B cell (primary cell): ENCODE measurements at regions not wholly inside any gene's neighbourhood (a gene's known extent, or its start where the extent isn't known, plus 50 kb on each side); places are given as distances from the start of the nearest gene placed in this dataset.

Source experiments
- ATAC-seq: fragments of 200-7000 bp; cut with Tn5 transposase; one replicate; pipeline ENCODE4 v1.10.0; 2021; ENCODE audit warnings: low read depth, mild to moderate bottlenecking, moderate number of reproducible peaks, moderate library complexity
- CTCF ChIA-PET: fragments of 350-600 bp; sonication (Branson Sonifier 250); formaldehyde crosslinking; loops from one replicate; lab custom pipeline; 2021; ENCODE audit warnings: antibody characterized with exemption, inconsistent platforms; lab: Charles Lee
- POLR2A ChIA-PET: fragments of 350-600 bp; sonication (Branson Sonifier 250); formaldehyde crosslinking; loops from one replicate; lab custom pipeline; 2021; ENCODE audit warnings: antibody characterized with exemption; lab: Charles Lee
- DNase-seq: peaks from one replicate; pipeline ENCODE4 v3.0.0; 2013
- H2AFZ ChIP-seq: 2 replicates; pipeline ENCODE4 v1.6.1; 2012; ENCODE audit warnings: mild to moderate bottlenecking, low read depth, low read length; ENCODE audit not compliant: insufficient read depth, poor library complexity, severe bottlenecking
- H3K27ac ChIP-seq, 2 donors: 1 replicate in 1 of 2; 2 replicates in 1 of 2; pipeline ENCODE4 v1.5.1; 2012 to 2013; ENCODE audit warnings: low read length in 2 of 2, mild to moderate bottlenecking in 2 of 2, moderate library complexity in 1 of 2
- H3K27me3 ChIP-seq, 4 experiments: fragments of 200-600 bp in 1 of 4; sonication (generic) in 1 of 4; replicated peaks in 1 of 4; 1 replicate in 2 of 4; 2 replicates in 2 of 4; pipeline versions ENCODE4 v1.6.1 to v1.7.0; 2013 to 2016; ENCODE audit warnings: low read length in 3 of 4, mild to moderate bottlenecking in 2 of 4, mixed read lengths in 1 of 4, moderate library complexity in 1 of 4; ENCODE audit not compliant: insufficient read depth in 4 of 4, control insufficient read depth in 3 of 4; ENCODE audit errors: control extremely low read depth in 1 of 4
- H3K36me3 ChIP-seq, 2 experiments: replicated peaks in 1 of 2; 1 replicate in 1 of 2; 2 replicates in 1 of 2; pipeline versions ENCODE4 v1.6.1 to v1.7.1; 2013; ENCODE audit warnings: low read length in 1 of 2; ENCODE audit not compliant: insufficient read depth in 2 of 2, control insufficient read depth in 1 of 2; ENCODE audit errors: control extremely low read depth in 1 of 2, extremely low read depth in 1 of 2
- H3K4me1 ChIP-seq, 2 donors: fragments of 200-600 bp in 1 of 2; sonication (generic) in 1 of 2; 1 replicate in 1 of 2; 2 replicates in 1 of 2; pipeline versions ENCODE4 v1.5.1 to v1.6.1; 2013 to 2017; ENCODE audit warnings: low read length in 2 of 2; ENCODE audit not compliant: control insufficient read depth in 2 of 2, insufficient read depth in 2 of 2
- H3K4me2 ChIP-seq: replicated peaks from 2 replicates; pipeline ENCODE3; 2012; ENCODE audit warnings: mild to moderate bottlenecking, low read depth, low read length; ENCODE audit not compliant: poor library complexity, severe bottlenecking
- H3K4me3 ChIP-seq, 5 experiments: fragments of 200-600 bp in 1 of 5; sonication (generic) in 1 of 5; 1 replicate in 3 of 5; 2 replicates in 2 of 5; pipeline versions ENCODE4 v1.5.1 to v1.7.0; 2011 to 2016; ENCODE audit warnings: low read length in 4 of 5, mild to moderate bottlenecking in 4 of 5, low read depth in 2 of 5, control low read depth in 1 of 5, moderate library complexity in 1 of 5; ENCODE audit not compliant: insufficient read depth in 1 of 5; ENCODE audit errors: control extremely low read depth in 1 of 5, extremely low read depth in 1 of 5
- H3K79me2 ChIP-seq: fragments of 200-600 bp; sonication (generic); one replicate; pipeline ENCODE4 v1.6.0; 2016; ENCODE audit warnings: low read length; ENCODE audit not compliant: control insufficient read depth, insufficient read depth
- H3K9ac ChIP-seq: fragments of 200-600 bp; sonication (generic); 2 replicates; pipeline ENCODE4 v1.6.1; 2017; ENCODE audit warnings: mild to moderate bottlenecking, low read length, moderate library complexity
- H3K9me3 ChIP-seq, 3 donors: one replicate each; pipeline versions ENCODE4 v1.6.1 to v1.7.1; 2013; ENCODE audit warnings: low read length in 2 of 3; ENCODE audit not compliant: control insufficient read depth in 2 of 3, insufficient read depth in 1 of 3; ENCODE audit errors: control extremely low read depth in 1 of 3
- H4K20me1 ChIP-seq: 2 replicates; pipeline ENCODE4 v1.6.0; 2012; ENCODE audit warnings: mild to moderate bottlenecking, low read length; ENCODE audit not compliant: insufficient read depth, control insufficient read depth, poor library complexity, severe bottlenecking
- H3K27ac Mint-ChIP-seq: one replicate; pipeline ENCODE4 v1.8.0; 2021; ENCODE audit warnings: mixed read lengths
- H3K27me3 Mint-ChIP-seq: one replicate; pipeline ENCODE4 v1.8.0; 2021; ENCODE audit warnings: mixed read lengths
- H3K4me1 Mint-ChIP-seq: one replicate; pipeline ENCODE4 v1.8.0; 2021; ENCODE audit warnings: mixed read lengths
- H3K4me3 Mint-ChIP-seq: one replicate; pipeline ENCODE4 v1.8.0; 2021; ENCODE audit warnings: mixed read lengths
- H3K9me3 Mint-ChIP-seq: one replicate; pipeline ENCODE4 v1.8.0; 2022; ENCODE audit warnings: mixed read lengths; ENCODE audit not compliant: insufficient read depth
- EZH2 ChIP-seq: IDR thresholded peaks from 2 replicates; pipeline ENCODE4 v1.6.1; 2012; ENCODE audit warnings: borderline replicate concordance, low read depth, mild to moderate bottlenecking, moderate library complexity, low read length; ENCODE audit not compliant: insufficient read depth, poor library complexity, severe bottlenecking
- WGBS: methylation state at CpG from one replicate; pipeline ENCODE4 v1.1.5; 2013; ENCODE audit warnings: missing lambda C conversion rate; ENCODE audit not compliant: insufficient coverage; 5-methylcytosine and 5-hydroxymethylcytosine counted together
- intact Hi-C: fragments of 100-400 bp; cut with micrococcal nuclease; formaldehyde crosslinking; loops from one replicate; pipeline ENCODE4 v1.10.0; 2022
- TF ChIP-seq, protein P1 (sequence below): fragments of 200-600 bp; IDR thresholded peaks from one replicate; pipeline ENCODE4 v1.8.0; 2022; ENCODE audit warnings: antibody characterized with exemption, mild to moderate bottlenecking

DNA sequence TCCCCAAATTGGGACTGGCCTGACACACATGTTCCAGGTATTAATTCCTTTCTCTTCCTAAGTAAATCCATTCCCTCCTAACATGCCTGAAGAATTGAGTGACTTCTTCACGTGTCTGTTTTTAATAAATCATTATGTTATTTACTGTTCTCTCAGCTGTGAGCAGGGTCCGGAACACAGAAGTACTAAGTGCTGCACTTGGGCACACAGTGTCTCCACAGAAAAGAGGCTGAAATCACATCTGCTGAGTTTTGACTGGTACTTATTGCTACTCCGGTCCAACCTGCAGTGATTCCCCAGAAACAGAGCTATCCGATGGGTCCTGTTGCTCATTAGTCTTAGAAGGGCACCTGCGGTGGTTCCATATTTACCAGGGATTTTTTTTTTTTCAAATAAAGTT lies 202.6 kb downstream of the RBM46 start:
- H3K9me3 Mint-ChIP-seq, result peaks cover 3% of the 10 kb centered on the region
- no peak overlapping the region for H3K9ac ChIP-seq
- H3K4me2 ChIP-seq, result no peak overlapping the region
- no peak overlapping the region for H3K4me3 Mint-ChIP-seq
- CTCF ChIA-PET, result interaction anchor here (1.0 kb wide), 1 partner anchor 27 kb away, joined by 4 read pairs; no protein-coding TSS in a partner anchor
- intact Hi-C loops, result loop anchor here (2.0 kb wide), 1 partner anchor 387 kb away; no protein-coding TSS in a partner anchor
- 88% methylated on average over 4 of the region's 5 CpGs for WGBS
- no peak overlapping the region for H3K4me3 ChIP-seq
- no peaks in the 10 kb centered on the region for H4K20me1 ChIP-seq
- no peak overlapping the region for H3K27ac ChIP-seq
- H2AFZ ChIP-seq, result no peak overlapping the region
- H3K27ac Mint-ChIP-seq, result no peak overlapping the region
- ATAC-seq (no peak), DNase-seq (no peak)
- H3K9me3 ChIP-seq, result no peaks in the 10 kb centered on the region
- POLR2A ChIA-PET, result no interaction called here
- H3K4me1 ChIP-seq, result no peaks in the 10 kb centered on the region
- no peaks in the 10 kb centered on the region for H3K4me1 Mint-ChIP-seq
- no peaks in the 10 kb centered on the region for H3K27me3 ChIP-seq
- no peak for TF ChIP-seq EZH2
- TF ChIP-seq, protein P1, sequence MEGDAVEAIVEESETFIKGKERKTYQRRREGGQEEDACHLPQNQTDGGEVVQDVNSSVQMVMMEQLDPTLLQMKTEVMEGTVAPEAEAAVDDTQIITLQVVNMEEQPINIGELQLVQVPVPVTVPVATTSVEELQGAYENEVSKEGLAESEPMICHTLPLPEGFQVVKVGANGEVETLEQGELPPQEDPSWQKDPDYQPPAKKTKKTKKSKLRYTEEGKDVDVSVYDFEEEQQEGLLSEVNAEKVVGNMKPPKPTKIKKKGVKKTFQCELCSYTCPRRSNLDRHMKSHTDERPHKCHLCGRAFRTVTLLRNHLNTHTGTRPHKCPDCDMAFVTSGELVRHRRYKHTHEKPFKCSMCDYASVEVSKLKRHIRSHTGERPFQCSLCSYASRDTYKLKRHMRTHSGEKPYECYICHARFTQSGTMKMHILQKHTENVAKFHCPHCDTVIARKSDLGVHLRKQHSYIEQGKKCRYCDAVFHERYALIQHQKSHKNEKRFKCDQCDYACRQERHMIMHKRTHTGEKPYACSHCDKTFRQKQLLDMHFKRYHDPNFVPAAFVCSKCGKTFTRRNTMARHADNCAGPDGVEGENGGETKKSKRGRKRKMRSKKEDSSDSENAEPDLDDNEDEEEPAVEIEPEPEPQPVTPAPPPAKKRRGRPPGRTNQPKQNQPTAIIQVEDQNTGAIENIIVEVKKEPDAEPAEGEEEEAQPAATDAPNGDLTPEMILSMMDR, result no peak
- no peaks in the 10 kb centered on the region for H3K79me2 ChIP-seq
- no peaks in the 10 kb centered on the region for H3K36me3 ChIP-seq
- H3K27me3 Mint-ChIP-seq, result no peaks in the 10 kb centered on the region

DNA sequence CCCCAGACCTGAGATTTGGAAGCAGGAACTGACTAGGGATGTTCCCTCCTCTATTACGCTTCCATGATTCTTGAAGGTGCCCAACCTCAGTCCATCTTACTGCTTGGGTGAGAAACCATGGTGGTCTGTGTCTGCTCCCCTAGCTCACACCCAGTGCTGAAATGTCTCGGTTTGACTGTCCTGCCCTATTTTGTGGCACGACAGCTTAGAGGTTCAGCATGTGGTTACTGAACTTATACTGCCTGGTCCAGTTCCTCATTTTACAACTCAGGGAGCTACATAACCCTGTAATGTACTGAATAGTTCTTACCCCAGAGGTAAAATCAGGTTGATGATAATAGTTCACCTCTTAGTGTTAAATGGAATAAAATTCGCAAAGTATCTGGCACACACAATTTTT lies 203.1 kb downstream of the RBM46 start:
- ATAC-seq, result no peak
- Mint-ChIP-seq H3K27ac (no peak overlapping the region), H3K4me1 (no peaks in the 10 kb centered on the region), H3K4me3 (no peak overlapping the region), H3K9me3 (peaks cover 3% of the 10 kb centered on the region), H3K27me3 (no peaks in the 10 kb centered on the region)
- ChIA-PET POLR2A (no interaction called here), CTCF (interaction anchor here (1.0 kb wide), 1 partner anchor 27 kb away, joined by 4 read pairs; no protein-coding TSS in a partner anchor)
- Histone ChIP-seq H3K4me1 (no peaks in the 10 kb centered on the region), H4K20me1 (no peaks in the 10 kb centered on the region), H3K9ac (no peak overlapping the region), H3K9me3 (no peaks in the 10 kb centered on the region), H2AFZ (no peak overlapping the region), H3K4me3 (no peak overlapping the region), H3K36me3 (no peaks in the 10 kb centered on the region), H3K27ac (no peak overlapping the region), H3K79me2 (no peaks in the 10 kb centered on the region), H3K4me2 (no peak overlapping the region), H3K27me3 (no peaks in the 10 kb centered on the region)
- no peak for DNase-seq
- WGBS, result no CpG with 5 or more reads among the region's 4 CpGs
- intact Hi-C loops, result no loop called here
- TF ChIP-seq, protein P1, result no peak
- no peak for TF ChIP-seq EZH2
